ENCODE measurements at regions not wholly inside any gene's neighbourhood (a gene's known extent, or its start where the extent isn't known, plus 50 kb on each side); places are given as distances from the start of the nearest gene placed in this dataset.

GRCh38 chr6:44010411-44011349, 116.6 kb downstream of the MRPL14 start:
- no peak overlapping the region for H3K4me3 ChIP-seq
- no peak overlapping the region for H3K27ac ChIP-seq
- TF ChIP-seq, protein P1, sequence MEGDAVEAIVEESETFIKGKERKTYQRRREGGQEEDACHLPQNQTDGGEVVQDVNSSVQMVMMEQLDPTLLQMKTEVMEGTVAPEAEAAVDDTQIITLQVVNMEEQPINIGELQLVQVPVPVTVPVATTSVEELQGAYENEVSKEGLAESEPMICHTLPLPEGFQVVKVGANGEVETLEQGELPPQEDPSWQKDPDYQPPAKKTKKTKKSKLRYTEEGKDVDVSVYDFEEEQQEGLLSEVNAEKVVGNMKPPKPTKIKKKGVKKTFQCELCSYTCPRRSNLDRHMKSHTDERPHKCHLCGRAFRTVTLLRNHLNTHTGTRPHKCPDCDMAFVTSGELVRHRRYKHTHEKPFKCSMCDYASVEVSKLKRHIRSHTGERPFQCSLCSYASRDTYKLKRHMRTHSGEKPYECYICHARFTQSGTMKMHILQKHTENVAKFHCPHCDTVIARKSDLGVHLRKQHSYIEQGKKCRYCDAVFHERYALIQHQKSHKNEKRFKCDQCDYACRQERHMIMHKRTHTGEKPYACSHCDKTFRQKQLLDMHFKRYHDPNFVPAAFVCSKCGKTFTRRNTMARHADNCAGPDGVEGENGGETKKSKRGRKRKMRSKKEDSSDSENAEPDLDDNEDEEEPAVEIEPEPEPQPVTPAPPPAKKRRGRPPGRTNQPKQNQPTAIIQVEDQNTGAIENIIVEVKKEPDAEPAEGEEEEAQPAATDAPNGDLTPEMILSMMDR (IDR thresholded peaks at IDR 0.05): no peak
- peak; percentile 64 for DNase-seq (ENCODE audit: low spot score)

DNA sequence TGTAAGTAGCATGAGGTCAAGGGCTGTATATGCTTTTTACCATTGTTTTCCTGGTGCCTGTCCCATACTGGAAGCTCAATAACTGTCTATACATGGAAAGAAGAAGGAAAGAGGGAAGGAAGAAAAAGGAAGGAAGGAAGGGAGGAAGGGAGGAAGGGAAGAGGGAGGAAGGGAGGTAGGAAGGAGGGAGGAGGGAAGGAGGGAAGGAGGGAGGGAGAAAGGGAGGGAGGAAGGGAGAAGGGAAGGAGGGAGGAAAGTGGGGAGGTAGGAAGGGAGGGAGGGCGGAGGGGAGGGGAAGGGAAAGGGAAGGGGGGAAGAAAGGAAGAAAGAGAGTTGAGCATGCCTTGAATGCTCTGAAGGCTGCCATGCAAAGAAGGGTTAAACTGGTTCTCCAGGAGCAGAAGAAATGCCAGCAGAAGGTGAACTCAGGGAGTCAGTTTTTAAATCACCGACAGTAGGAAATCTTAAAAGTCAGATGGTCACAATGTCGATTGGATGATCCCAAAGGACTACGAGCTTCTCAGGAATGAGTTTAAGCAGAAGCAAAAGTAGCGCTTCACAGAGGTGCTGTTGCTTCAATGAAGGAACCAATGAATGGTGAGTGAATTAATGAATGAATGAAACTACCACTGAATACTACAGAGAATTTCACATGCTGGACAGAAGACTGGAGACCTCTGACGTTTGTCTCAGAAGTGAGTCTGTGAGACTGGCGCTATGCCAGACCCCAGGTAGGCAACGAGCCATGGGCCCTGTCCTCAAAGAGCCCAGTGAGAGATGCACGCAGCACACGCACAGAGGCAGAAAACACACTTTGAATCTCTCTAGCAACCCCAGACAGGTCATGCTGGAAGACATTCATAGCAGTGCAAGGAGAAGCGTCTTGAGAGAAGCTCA, 117.6 kb downstream of the MRPL14 start:
- H3K4me3 ChIP-seq: no peak overlapping the region
- peak; percentile 38 for DNase-seq (ENCODE audit: low spot score)
- no peak overlapping the region for H3K27ac ChIP-seq
- TF ChIP-seq, protein P1 (IDR thresholded peaks at IDR 0.05): no peak

DNA sequence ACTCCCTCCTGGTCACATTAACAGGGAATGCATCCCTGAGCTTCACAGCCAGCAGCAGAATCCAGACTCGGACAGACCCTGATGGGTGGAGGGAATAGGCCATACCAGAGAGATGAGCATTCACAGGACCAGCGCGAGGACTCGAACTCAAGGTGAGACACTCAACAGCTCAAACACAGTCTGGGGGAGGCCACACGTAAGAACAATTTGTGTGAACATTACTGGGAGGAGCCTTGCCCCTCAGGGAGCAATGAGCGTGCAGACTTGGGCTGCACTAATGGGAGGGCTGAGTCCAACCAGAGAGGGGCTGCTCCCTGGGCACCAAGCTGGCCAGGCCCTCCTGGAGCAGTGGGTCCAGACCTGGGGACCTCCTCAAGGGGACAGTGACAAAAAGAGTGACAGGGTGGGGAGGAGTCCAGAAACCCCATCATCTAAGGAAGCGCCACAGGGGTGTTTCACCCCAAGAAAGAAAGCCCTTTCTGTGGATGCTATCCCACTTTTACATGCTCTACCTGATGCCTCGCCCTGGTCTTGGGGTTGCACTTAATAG, 118.4 kb downstream of the MRPL14 start:
- peak; percentile 38 for DNase-seq (ENCODE audit: low spot score)
- Histone ChIP-seq H3K27ac (no peak overlapping the region), H3K4me3 (no peak overlapping the region)
- TF ChIP-seq, protein P1 (IDR thresholded peaks at IDR 0.05): no peak

DNA sequence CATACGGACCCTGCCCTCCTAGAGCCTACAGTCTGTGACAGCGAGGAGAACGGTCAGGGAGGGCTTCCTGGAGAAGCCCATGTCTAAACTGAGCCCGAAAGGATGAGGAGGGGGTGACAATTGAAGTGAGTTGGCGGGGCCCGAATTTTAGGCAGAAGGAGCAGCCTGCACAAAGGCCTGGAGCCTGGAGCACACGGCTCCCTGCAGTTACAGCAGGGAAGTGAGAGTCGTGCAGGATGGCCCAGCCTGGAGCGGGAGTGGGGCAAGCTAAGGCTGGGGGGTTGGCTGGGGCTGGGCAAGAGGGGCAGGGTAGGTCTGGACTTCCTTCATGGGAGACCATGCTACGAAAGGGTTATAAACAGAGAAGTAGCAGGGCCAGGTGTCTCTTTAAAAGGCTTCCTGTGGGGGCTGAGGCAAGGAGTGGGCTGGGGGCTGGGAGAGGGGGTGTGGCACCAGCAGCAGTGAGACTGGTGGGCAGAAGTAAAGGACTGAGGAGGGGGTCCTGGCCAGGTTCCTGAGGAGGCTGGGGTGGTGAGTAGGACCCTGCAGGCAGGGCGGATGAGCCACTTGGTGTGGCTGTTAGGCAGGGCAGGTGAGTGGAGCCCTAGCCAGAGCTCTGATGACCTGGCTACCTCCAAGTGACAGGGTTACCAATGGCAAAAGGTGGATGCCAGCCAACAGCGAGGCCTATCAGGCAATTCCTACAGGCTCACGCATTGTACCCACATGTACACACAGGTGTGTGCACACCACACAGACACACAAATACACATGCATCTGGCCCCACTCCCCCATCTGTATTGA, 119.2 kb downstream of the MRPL14 start:
- peak; percentile 68 for DNase-seq (ENCODE audit: low spot score)
- Histone ChIP-seq H3K27ac (no peak overlapping the region), H3K4me3 (no peak overlapping the region)
- TF ChIP-seq, protein P1 (IDR thresholded peaks at IDR 0.05): no peak

GRCh38 chr6:44006872-44007303, 120.4 kb downstream of the MRPL14 start:
- no peak for DNase-seq (ENCODE audit: low spot score)
- Histone ChIP-seq H3K4me3 (no peak overlapping the region), H3K27ac (no peak overlapping the region)
- TF ChIP-seq, protein P1 (IDR thresholded peaks at IDR 0.05): no peak

DNA sequence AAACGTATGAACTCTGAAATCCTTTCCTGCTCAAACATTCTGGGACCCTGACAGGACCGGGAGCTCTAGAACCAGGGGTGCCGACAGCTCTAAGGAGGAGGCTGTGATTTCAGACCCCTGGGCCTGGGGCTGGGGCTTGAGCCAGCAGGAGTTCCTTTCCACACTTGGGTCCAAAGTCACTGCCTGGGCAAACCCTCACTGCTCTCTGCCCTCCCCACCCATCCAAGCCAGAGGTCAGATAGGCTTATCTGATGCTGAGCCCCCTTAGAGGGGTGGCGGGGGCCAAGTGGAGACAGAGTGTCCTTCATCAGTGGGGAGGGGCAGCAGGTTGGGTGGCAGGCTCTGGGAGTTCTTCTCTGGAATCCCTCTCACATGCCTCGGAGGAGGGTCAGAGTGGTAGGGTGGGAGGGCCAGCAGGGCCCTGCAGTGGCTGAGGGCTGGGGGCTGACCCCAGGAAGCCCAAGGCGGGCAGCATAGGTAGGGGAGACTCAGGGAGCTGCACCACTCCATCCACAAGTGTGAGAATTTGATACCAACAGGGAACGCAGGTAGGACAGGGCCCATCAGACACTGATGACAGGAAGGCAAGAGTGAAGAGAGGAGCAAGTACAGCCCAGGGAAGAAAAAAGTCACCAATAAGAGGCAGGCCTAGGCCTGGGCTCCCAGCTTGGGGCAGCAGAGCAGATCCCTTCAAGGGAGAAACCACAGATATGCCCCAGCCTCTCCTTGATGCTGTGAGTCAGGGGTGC, 121.0 kb downstream of the MRPL14 start:
- TF ChIP-seq, protein P1 (IDR thresholded peaks at IDR 0.05): no peak
- Histone ChIP-seq H3K4me3 (no peak overlapping the region), H3K27ac (no peak overlapping the region)
- no peak for DNase-seq (ENCODE audit: low spot score)

All from coronary artery (tissue), 2 donors.